ENCODE measurements at regions not wholly inside any gene's neighbourhood (a gene's known extent, or its start where the extent isn't known, plus 50 kb on each side); places are given as distances from the start of the nearest gene placed in this dataset.

GRCh38 chr6:25147223-25147622 is 132.0 kb upstream of the CARMIL1 start:
- TF ChIP-seq CTCF (IDR thresholded peaks at IDR 0.05; ENCODE audit: low read depth, low read length) = no peak
- ChIA-PET POLR2A (no interaction called here), CTCF (no interaction called here)
- no peaks in the 10 kb centered on the region for H3K27me3 ChIP-seq (ENCODE audit: control insufficient read depth, insufficient read depth, low read length)
- no peak for DNase-seq (ENCODE audit: low read depth, low spot score)
- H3K27ac ChIP-seq (ENCODE audit: low read depth, low read length) = no peak overlapping the region
- no peaks in the 10 kb centered on the region for H3K9me3 ChIP-seq (ENCODE audit: control insufficient read depth, insufficient read depth, low read length)
- no peak overlapping the region for H3K4me3 ChIP-seq (ENCODE audit: low read depth, low read length)

- ChIA-PET CTCF (interaction anchor here (0.6 to 1.0 kb wide), 2 partner anchors 73 to 848 kb away, joined by 3 read pairs; no protein-coding TSS in a partner anchor), POLR2A (no interaction called here)
- Histone ChIP-seq H3K4me3 (ENCODE audit: low read depth, low read length) (no peak overlapping the region), H3K27me3 (ENCODE audit: control insufficient read depth, insufficient read depth, low read length) (no peaks in the 10 kb centered on the region), H3K9me3 (ENCODE audit: control insufficient read depth, insufficient read depth, low read length) (peaks cover 4% of the 10 kb centered on the region; the same call in 1 of the 2 replicates), H3K27ac (ENCODE audit: low read depth, low read length) (no peak overlapping the region)
- DNase-seq (ENCODE audit: low read depth, low spot score) = no peak
- TF ChIP-seq CTCF (IDR thresholded peaks at IDR 0.05; ENCODE audit: low read depth, low read length) = no peak
Measured at GRCh38 chr6:25150031-25150430, 129.1 kb upstream of the CARMIL1 start.

GRCh38 chr6:25150863-25151262 is 128.3 kb upstream of the CARMIL1 start:
- peaks cover 4% of the 10 kb centered on the region; the same call in 1 of the 2 replicates for H3K9me3 ChIP-seq (ENCODE audit: control insufficient read depth, insufficient read depth, low read length)
- no peak overlapping the region for H3K27ac ChIP-seq (ENCODE audit: low read depth, low read length)
- no peak for TF ChIP-seq CTCF (IDR thresholded peaks at IDR 0.05; ENCODE audit: low read depth, low read length)
- DNase-seq (ENCODE audit: low read depth, low spot score) = no peak
- POLR2A ChIA-PET = no interaction called here
- CTCF ChIA-PET = no interaction called here
- no peak overlapping the region for H3K4me3 ChIP-seq (ENCODE audit: low read depth, low read length)
- no peaks in the 10 kb centered on the region for H3K27me3 ChIP-seq (ENCODE audit: control insufficient read depth, insufficient read depth, low read length)

DNA sequence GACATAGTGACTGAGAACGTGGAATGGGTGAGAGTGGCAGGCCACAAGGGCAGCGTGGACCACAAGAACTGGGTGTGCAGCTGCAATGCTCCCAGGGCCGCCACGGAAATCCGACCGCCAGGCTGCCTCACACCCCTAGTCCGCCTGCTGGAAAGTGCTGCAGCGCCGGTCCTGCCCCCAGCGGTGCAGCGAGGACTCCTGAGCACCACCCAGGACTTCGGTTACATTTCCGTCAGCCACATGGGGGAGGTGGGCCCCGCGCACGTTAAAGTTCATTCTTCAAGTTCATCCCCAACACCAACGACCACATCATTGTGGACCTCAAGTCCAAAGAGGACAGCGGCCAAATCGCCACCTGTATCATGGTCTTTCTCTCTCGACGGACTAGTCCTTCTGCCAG is 126.1 kb upstream of the CARMIL1 start:
- peaks cover 8% of the 10 kb centered on the region for H3K9me3 ChIP-seq (ENCODE audit: control insufficient read depth, insufficient read depth, low read length)
- CTCF ChIA-PET = no interaction called here
- POLR2A ChIA-PET = no interaction called here
- DNase-seq (ENCODE audit: low read depth, low spot score) = no peak
- no peak overlapping the region for H3K27ac ChIP-seq (ENCODE audit: low read depth, low read length)
- TF ChIP-seq CTCF (IDR thresholded peaks at IDR 0.05; ENCODE audit: low read depth, low read length) = no peak
- no peak overlapping the region for H3K4me3 ChIP-seq (ENCODE audit: low read depth, low read length)
- H3K27me3 ChIP-seq (ENCODE audit: control insufficient read depth, insufficient read depth, low read length) = no peaks in the 10 kb centered on the region

- ChIA-PET POLR2A (no interaction called here), CTCF (no interaction called here)
- TF ChIP-seq CTCF (IDR thresholded peaks at IDR 0.05; ENCODE audit: low read depth, low read length) = no peak
- no peak overlapping the region for H3K4me3 ChIP-seq (ENCODE audit: low read depth, low read length)
- no peak for DNase-seq (ENCODE audit: low read depth, low spot score)
- H3K27ac ChIP-seq (ENCODE audit: low read depth, low read length) = no peak overlapping the region
- peaks cover 13% of the 10 kb centered on the region for H3K9me3 ChIP-seq (ENCODE audit: control insufficient read depth, insufficient read depth, low read length)
- no peaks in the 10 kb centered on the region for H3K27me3 ChIP-seq (ENCODE audit: control insufficient read depth, insufficient read depth, low read length)
Measured at GRCh38 chr6:25154034-25154596, 125.1 kb upstream of the CARMIL1 start.
